Suppressor macrophage treated with lipopolysaccharide for 4 hours (primary cell): ENCODE measurements at regions not wholly inside any gene's neighbourhood (a gene's known extent, or its start where the extent isn't known, plus 50 kb on each side); places are given as distances from the start of the nearest gene placed in this dataset.
"Not testable (repeated sequence)": the region's sequence is repeated elsewhere in the genome, so short reads cannot be mapped to it uniquely, and the experiment has no call there.

Experiments
- DNase-seq: peaks from one replicate; pipeline ENCODE4 v3.0.0-alpha.2; 2020

- DNase-seq: no peak
Observed at GRCh38 chr2:239666855-239667376, 266.1 kb upstream of the HDAC4 start.

GRCh38 chr2:239666053-239666854 is 265.4 kb upstream of the HDAC4 start:
- DNase-seq: no peak

GRCh38 chr2:239664216-239664810 is 263.5 kb upstream of the HDAC4 start:
- DNase-seq: peak; percentile 15

DNA sequence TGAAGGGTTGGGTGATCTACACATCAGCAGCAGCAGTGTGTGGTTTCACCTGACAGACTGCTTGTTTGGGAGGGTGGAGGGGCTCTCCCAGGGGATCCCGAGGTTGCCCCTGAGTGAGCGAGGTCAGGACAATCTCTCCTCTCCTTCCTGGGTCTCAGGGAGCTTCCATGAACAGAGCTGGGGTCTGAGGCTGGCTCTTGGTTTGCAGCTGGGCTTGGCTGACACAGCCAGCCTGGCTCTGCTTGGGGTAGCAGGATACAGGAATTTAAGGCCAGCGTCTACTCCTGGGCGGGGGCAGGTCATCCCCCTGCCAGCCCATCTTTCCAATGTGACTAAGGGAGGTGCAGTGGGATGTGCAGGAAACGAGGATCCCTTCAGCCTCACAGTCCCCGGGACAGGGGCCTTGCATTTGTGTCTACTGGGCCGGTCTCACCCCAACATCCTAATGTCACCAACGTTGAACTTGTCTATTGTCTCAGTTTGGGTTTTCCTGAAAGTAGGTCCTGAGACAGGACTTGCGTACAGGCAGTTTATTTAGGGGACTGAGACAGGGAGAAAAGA is 262.6 kb upstream of the HDAC4 start:
- DNase-seq: no peak

- DNase-seq: no peak
Observed at GRCh38 chr2:239662413-239663120, 261.7 kb upstream of the HDAC4 start.

DNA sequence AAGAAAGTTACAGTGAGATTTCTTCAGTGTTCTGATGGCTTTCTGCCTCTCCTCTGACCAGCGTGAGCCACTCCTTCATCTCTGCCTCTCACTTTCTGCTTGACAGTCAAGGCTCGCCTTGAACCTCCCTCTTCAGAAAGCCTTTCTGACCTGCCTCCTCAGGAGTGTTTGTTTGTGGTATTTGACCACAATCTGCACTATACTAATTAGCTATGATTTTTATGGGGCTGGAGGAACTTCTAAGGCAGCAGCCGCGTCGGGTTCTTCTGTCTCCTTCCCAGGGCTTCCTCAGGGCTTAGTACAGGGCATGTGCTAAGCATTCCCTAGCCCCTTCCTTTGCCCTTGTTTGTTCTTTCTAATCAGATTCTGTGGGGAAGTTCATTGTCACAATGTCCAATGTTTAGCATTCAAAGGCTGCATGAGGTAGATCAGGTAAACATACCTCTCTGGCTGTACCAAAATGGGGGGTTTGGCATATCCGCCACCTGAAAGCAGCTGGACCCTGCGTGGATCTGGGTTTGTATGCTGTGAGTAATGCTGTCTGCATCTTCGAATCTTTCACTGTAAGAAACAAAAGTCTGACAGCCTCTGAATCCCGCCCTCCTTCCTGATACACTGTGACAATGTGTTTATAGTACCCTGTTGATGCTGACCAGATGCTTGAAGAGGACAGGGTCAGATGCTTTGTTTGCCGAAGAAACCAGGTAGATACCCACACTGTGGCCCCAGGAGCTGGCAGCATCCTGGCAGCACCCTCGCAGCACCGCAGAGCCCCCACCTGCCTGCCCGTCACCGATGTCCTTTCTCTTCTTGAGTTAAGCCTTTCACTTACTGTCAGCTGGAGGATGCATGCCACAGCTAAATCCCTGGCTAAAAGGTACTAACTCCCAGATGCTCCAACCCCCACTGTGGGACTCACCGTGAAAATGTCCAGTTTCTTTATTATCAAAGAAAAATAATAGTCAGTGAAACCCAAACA is 260.8 kb upstream of the HDAC4 start:
- no peak for DNase-seq

GRCh38 chr2:239660390-239661230 is 259.8 kb upstream of the HDAC4 start:
- peak; percentile 50 for DNase-seq

- DNase-seq: no peak
Observed at GRCh38 chr2:239657992-239658391, 257.2 kb upstream of the HDAC4 start.

DNA sequence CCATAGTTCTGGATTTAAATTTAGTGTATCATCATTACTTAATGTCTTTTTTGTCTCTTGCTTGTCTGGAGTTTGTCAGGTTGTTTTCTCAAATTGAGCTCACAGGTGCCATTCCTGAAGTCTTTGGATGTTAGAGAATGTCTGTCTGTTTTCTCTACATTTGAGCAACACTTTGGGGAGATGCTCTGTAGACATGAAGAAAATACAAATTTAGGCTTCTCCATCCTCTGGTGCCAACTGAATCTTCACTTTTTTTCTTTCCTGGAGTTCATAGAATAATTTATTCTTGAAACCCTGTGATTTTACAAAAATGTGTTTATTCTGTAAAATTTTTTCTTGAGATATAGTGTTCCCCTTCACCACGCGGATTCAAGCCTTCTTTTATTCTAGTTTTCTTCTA is 256.4 kb upstream of the HDAC4 start:
- no peak for DNase-seq

DNA sequence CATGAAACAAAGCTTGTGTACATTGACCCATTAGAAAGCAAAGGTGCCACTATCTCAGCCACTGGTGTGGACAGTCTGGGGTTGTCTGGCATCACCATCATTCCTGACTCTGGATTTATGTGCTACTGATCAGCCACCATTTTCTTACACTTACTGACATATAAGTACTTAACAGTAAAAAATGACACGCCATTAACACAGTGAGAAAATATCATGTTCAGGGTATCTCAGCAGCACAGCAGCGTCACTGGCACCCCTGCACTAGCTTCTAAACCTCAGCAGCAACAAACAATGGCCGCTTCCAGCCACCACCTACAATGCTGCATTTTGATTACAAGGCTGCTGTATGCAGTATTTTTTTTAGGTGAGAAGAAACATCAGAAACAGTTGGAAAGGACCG is 253.4 kb upstream of the HDAC4 start:
- DNase-seq: no peak

DNA sequence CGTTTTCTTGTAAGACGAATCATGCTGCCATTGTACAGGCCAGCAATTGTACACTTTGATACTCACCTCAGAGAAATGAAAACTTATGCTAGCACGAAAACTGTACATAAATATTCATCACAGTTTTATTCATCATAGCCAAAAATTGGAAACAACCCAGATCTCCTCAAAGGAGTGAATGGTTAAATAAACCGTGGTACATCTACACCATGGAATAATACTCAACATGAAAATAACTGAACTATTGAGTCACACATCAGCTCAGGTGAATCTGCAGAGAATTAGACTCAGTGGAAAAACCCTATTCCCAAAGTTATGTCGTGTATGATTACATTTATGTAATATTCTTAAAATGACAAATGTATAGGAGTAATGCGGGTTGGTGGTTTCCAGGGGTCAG is 251.0 kb upstream of the HDAC4 start:
- no peak for DNase-seq

DNA sequence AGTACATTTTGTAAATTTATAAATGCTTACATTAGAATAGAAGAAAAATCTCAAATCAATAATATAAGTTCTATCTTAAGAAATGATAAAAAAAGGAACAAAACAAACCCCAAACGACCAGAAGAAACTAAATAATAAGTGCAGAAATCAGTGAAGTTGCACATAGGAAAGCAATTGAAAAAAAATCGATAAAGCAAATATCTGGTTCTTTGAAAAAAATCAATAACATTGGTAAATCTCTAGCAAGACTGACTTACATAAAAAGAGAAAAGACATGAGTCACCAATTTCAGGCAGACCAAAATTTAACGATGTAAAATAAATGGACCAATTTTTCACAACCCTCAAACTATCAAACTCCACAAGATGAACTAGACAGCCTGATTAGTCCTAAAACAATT is 249.9 kb upstream of the HDAC4 start:
- DNase-seq: no peak

DNA sequence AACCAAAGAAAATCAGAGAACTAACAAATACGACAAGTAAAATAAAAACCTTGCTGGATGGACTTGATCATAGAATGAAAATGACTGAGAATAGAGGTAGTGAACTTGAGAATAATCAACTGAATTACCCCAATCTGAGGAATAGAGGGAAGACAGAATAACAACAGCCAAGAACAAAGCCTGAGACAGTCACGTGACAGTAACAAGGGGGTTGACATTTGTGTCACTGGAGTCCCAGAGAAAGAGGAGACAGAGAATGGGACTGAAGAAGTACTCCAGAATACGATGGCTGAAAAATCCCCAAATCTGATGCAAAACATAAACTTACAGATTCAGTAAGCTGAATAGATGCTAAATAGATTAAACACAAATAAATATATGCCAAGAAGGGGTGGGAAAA is 248.5 kb upstream of the HDAC4 start:
- DNase-seq: no peak

DNA sequence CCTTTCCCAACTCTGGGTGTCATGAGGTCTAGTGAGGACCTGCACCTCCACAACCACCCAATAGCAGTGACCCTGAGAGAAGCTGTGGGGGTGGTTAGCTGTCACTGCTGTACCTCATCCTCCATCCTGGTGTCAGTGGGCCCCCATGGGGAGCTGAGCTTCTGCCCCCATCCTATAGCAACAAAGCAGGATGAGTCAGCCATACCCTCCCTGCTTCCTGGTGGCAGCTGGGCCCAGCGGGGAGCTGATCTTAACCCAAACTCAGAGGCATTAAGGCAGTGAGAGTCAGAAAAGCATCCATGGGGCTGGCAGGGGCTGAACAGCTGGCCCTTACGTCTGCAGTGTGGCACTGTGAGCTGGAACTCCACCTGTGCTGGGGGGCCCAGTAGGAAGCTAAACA is 247.8 kb upstream of the HDAC4 start:
- DNase-seq: no peak

DNA sequence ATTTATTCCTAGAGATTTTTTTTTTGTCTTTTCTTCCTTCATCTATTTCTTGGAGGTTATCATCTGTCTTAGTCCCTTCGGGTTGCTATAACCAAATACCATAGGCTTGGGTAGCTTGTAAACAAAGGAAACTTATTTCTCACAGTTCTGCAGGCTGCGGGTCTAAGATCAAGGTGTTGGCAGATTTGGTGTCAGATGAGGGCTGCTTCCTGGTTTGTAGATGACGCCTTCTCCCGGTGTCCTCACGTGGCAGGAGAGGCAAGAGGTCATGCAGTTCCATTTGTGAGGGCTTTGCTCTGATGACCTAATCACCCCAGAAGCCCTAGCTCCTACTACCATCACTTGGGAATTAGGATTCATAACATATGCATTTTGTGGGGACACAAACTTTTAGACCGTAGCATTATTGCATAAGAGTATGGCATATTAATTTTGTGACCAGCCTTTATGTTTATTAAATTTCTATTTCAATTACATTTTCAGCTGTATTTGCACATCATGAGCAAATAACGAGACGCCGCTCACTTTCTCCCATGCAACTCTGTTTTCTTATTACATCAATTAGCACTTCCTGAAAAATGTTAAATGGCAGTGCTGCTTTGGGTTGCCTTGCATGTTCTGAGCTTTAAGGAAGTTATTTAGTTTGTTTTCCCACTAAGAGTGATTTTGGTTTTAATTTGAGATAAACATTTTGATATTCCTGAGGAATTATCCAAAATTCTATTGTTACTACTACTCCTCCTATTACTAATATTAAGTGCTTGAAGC is 246.4 kb upstream of the HDAC4 start:
- DNase-seq: peak; percentile 52

- DNase-seq: no peak
Observed at GRCh38 chr2:239646184-239646583, 245.4 kb upstream of the HDAC4 start.

GRCh38 chr2:239644594-239644993 is 243.8 kb upstream of the HDAC4 start:
- not testable (repeated sequence) for DNase-seq

DNA sequence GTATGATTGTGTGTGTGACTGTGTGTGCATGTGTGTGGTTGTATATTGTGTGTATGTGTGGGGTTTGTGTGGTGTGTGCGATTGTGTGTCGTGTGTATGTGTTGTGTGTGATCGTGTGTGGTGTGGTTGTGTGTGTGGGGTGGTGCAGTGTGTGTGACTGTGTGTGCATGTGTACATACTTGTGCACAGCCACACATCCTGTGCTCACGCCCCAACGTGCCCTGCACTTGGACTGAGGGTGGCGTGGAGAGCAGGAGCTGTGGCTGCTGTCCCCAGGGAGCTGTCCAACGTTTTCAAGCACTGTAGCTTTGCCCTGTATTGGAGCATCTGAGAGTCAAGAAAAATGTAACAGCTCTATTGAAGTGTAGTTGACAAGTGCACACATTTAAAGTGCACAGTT is 243.2 kb upstream of the HDAC4 start:
- no peak for DNase-seq

GRCh38 chr2:239642406-239643004 is 241.7 kb upstream of the HDAC4 start:
- no peak for DNase-seq

DNA sequence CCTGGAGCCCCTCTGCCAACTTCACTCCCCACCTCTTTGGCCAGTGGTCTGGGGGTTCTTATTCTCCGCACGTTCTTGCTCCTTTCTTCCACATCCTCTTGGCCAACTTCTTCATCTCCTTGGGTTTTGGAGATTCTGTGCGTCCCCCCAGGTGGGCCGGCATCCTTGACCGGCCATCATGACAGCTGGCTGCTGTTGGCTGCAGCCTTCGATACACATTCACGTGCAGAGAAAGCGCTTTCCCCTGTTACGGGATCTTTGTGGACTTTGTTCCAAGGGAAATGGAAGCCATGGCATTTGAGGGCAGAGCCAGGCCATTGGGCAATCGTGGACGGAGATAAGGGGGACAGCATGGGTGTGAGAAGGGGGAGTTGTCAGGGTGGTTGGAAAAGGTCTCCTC is 241.1 kb upstream of the HDAC4 start:
- DNase-seq: not testable (repeated sequence)
